GM12878 (cell line): ENCODE measurements at regions not wholly inside any gene's neighbourhood (a gene's known extent, or its start where the extent isn't known, plus 50 kb on each side); places are given as distances from the start of the nearest gene placed in this dataset.

Experiments used
- ATAC-seq: fragments of 200-7000 bp; cut with Tn5 transposase; 3 replicates; pipeline ENCODE4 v1.9.1; 2020; ENCODE audit warnings: mild to moderate bottlenecking, moderate library complexity
- BruUV-seq: library from RNA; stranded (reverse); fragments of 400-500 nt; replicated peaks from 2 replicates; lab custom pipeline; 2021; lab: Mats Ljungman, UMichigan
- CTCF ChIA-PET: fragments of 300-600 bp; sonication (Branson Sonifier 250); formaldehyde crosslinking; extraction: SDS; loops from one replicate; lab custom pipeline; 2021; ENCODE audit warnings: inconsistent platforms; lab: Yijun Ruan, JAX
- POLR2A ChIA-PET: fragments of 350-600 bp; formaldehyde crosslinking; extraction: SDS; loops from one replicate; lab custom pipeline; 2021; ENCODE audit warnings: inconsistent platforms; lab: Charles Lee
- RAD21 ChIA-PET: fragments of 300-600 bp; sonication (Branson Sonifier 250); formaldehyde crosslinking; loops from one replicate; lab custom pipeline; 2023; ENCODE audit warnings: antibody characterized with exemption; ENCODE audit not compliant: unreplicated experiment; lab: Charles Lee
- SMC1A ChIA-PET: fragments of 300-600 bp; sonication (Branson Sonifier 250); formaldehyde crosslinking; loops from one replicate; lab custom pipeline; 2023; ENCODE audit not compliant: unreplicated experiment, uncharacterized antibody; lab: Charles Lee
- DNase-seq: peaks from one replicate; pipeline ENCODE4 v3.0.0-alpha.2; 2011; ENCODE audit warnings: low read depth, low spot score
- FAIRE-seq: peaks from 3 replicates; lab custom pipeline; 2011; peaks lifted over from hg19 to GRCh38; lab: Jason Lieb, UNC
- H2AFZ ChIP-seq: 2 replicates; pipeline ENCODE4 v1.6.0; 2011; ENCODE audit warnings: low read depth, low read length, control low read depth; ENCODE audit not compliant: control insufficient read depth
- H3K27ac ChIP-seq: 2 replicates; pipeline ENCODE4 v1.5.1; 2011; ENCODE audit warnings: control low read depth; ENCODE audit not compliant: control insufficient read depth, insufficient read depth
- H3K27me3 ChIP-seq, 2 experiments: replicated peaks in 1 of 2; 2 replicates each; pipeline versions ENCODE4 v1.6.0 to v1.6.1; 2011; ENCODE audit warnings: low read length in 1 of 2; ENCODE audit not compliant: control insufficient read depth in 2 of 2, insufficient read depth in 2 of 2
- H3K36me3 ChIP-seq, 2 experiments: 2 replicates each; pipeline ENCODE4 v1.5.1; 2011; ENCODE audit warnings: low read length in 1 of 2; ENCODE audit not compliant: control insufficient read depth in 2 of 2, insufficient read depth in 2 of 2
- H3K4me1 ChIP-seq: 2 replicates; pipeline ENCODE4 v1.6.1; 2011; ENCODE audit warnings: mild to moderate bottlenecking, low read length, moderate library complexity, mixed read lengths; ENCODE audit not compliant: control insufficient read depth, insufficient read depth
- H3K4me2 ChIP-seq: 2 replicates; pipeline ENCODE4 v1.6.0; 2011; ENCODE audit warnings: control low read depth; ENCODE audit not compliant: control insufficient read depth, insufficient read depth
- H3K4me3 ChIP-seq: fragments of 200-600 bp; sonication (generic); 2 replicates; pipeline ENCODE4 v1.5.1; 2016
- H3K79me2 ChIP-seq: 2 replicates; pipeline ENCODE4 v1.6.0; 2011; ENCODE audit warnings: low read length; ENCODE audit not compliant: control insufficient read depth, insufficient read depth
- H3K9ac ChIP-seq: 2 replicates; pipeline ENCODE4 v1.8.0; 2011; ENCODE audit warnings: low read length, control low read depth, mixed read lengths; ENCODE audit not compliant: control insufficient read depth, insufficient read depth
- H3K9me3 ChIP-seq: replicated peaks from 3 replicates; pipeline ENCODE4 v1.5.1; 2011; ENCODE audit warnings: mild to moderate bottlenecking, low read length; ENCODE audit not compliant: control insufficient read depth, insufficient read depth
- H4K20me1 ChIP-seq: 2 replicates; pipeline ENCODE4 v1.6.0; 2011; ENCODE audit not compliant: control insufficient read depth, insufficient read depth
- CHD4 ChIP-seq: fragments of 200-600 bp; sonication (generic); IDR thresholded peaks from 2 replicates; pipeline ENCODE4 v1.6.1; 2016; ENCODE audit warnings: mild to moderate bottlenecking
- IKZF1 ChIP-seq: fragments of 450-650 bp; conservative IDR thresholded peaks from 2 replicates; pipeline ENCODE4 v1.6.1; 2017; ENCODE audit warnings: antibody characterized with exemption, mild to moderate bottlenecking
- YBX1 ChIP-seq: fragments of 450-650 bp; IDR thresholded peaks from 2 replicates; pipeline ENCODE4 v1.6.1; 2016; ENCODE audit warnings: antibody characterized with exemption
- ZNF274 ChIP-seq: IDR thresholded peaks from one replicate; pipeline ENCODE4 v1.8.0; 2011; ENCODE audit not compliant: insufficient read length, insufficient read depth
- in situ Hi-C: fragments of 300-500 bp; cut with MboI; formaldehyde crosslinking; loops from 9 replicates; pipeline ENCODE4 v1.14.3; 2018; ENCODE audit warnings: mixed read lengths
- intact Hi-C: fragments of 100-400 bp; cut with micrococcal nuclease; formaldehyde crosslinking; loops from one replicate; pipeline ENCODE4 v1.14.2; 2022; ENCODE audit not compliant: unreplicated experiment
- TF ChIP-seq, protein P1 (sequence below): IDR thresholded peaks from 2 replicates; pipeline ENCODE4 v1.6.1; 2012; ENCODE audit warnings: improper control_type of control experiment, low read depth, low read length; ENCODE audit not compliant: insufficient replicate concordance

DNA sequence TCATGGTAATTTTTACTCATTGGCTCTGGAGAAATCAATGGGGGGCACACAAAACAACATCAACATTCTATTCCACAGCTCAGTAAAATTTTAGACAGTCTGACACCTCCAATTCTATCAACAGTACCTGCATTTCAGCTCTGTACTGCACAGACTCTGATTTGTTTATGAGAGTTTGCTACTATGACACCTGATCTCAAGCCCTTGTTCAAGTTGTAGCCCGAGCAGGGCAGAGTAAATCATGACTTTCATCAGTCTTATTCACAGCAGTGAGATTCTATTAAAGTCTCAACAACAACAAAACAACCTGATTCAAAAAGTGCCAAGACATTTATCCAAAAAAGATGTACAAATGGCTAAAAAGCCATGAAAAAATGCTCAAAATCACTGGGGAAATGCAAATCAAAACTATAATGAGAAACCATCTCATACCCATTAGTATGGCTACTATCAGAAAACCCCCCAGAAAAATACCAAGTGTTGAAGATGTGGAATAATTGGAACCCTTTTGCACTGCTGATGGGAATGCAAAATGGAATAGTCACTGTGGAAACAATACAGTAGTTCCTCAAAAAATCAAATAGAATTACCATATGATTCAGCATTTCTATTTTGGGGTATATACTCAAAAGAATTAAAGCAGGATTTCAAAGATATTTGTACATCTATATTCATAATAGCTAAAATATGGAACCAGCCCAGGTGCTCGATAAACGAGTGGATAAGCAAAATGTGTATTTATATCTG lies 71.7 kb upstream of the RBMS1 start (continued):
- TF ChIP-seq YBX1 (no peak), CHD4 (no peak)
- TF ChIP-seq, protein P1, sequence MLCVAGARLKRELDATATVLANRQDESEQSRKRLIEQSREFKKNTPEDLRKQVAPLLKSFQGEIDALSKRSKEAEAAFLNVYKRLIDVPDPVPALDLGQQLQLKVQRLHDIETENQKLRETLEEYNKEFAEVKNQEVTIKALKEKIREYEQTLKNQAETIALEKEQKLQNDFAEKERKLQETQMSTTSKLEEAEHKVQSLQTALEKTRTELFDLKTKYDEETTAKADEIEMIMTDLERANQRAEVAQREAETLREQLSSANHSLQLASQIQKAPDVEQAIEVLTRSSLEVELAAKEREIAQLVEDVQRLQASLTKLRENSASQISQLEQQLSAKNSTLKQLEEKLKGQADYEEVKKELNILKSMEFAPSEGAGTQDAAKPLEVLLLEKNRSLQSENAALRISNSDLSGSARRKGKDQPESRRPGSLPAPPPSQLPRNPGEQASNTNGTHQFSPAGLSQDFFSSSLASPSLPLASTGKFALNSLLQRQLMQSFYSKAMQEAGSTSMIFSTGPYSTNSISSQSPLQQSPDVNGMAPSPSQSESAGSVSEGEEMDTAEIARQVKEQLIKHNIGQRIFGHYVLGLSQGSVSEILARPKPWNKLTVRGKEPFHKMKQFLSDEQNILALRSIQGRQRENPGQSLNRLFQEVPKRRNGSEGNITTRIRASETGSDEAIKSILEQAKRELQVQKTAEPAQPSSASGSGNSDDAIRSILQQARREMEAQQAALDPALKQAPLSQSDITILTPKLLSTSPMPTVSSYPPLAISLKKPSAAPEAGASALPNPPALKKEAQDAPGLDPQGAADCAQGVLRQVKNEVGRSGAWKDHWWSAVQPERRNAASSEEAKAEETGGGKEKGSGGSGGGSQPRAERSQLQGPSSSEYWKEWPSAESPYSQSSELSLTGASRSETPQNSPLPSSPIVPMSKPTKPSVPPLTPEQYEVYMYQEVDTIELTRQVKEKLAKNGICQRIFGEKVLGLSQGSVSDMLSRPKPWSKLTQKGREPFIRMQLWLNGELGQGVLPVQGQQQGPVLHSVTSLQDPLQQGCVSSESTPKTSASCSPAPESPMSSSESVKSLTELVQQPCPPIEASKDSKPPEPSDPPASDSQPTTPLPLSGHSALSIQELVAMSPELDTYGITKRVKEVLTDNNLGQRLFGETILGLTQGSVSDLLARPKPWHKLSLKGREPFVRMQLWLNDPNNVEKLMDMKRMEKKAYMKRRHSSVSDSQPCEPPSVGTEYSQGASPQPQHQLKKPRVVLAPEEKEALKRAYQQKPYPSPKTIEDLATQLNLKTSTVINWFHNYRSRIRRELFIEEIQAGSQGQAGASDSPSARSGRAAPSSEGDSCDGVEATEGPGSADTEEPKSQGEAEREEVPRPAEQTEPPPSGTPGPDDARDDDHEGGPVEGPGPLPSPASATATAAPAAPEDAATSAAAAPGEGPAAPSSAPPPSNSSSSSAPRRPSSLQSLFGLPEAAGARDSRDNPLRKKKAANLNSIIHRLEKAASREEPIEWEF: no peak

DNA sequence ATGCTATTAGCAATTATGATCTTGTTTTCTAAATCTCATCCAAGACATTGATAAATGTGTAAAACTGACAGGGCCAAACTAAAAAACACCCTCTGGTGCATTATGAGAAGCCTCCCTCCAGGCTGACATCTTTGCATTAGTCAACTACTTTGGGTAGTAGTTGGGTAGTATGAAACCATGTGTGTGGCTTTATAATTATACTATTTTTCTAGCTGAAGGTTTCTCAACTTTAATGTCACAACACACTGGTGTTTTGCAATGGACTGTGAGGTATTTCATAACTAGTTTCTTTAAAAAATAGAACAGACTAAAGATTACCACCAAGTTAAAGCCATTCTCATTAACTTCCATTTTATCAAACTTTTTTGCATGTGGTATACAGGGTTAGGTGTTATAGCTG lies 73.1 kb upstream of the RBMS1 start:
- in situ Hi-C loops: no loop called here
- ChIA-PET RAD21 (no interaction called here), POLR2A (no interaction called here), SMC1A (no interaction called here), CTCF (no interaction called here)
- Histone ChIP-seq H3K9me3 (no peaks in the 10 kb centered on the region), H3K36me3 (no peaks in the 10 kb centered on the region), H3K27me3 (no peaks in the 10 kb centered on the region), H3K27ac (no peak overlapping the region), H4K20me1 (no peaks in the 10 kb centered on the region), H2AFZ (no peak overlapping the region), H3K4me3 (no peak overlapping the region), H3K4me1 (no peaks in the 10 kb centered on the region), H3K9ac (no peak overlapping the region), H3K79me2 (no peaks in the 10 kb centered on the region), H3K4me2 (no peak overlapping the region)
- intact Hi-C loops: no loop called here
- no peak for TF ChIP-seq IKZF1
- TF ChIP-seq ZNF274: no peak
- FAIRE-seq (no peak), ATAC-seq (no peak), DNase-seq (no peak)
- BruUV-seq: no TSS peak
